GM12892 (cell line): ENCODE measurements at regions not wholly inside any gene's neighbourhood (a gene's known extent, or its start where the extent isn't known, plus 50 kb on each side); places are given as distances from the start of the nearest gene placed in this dataset.

Experiments used
- DNase-seq: peaks from one replicate; pipeline ENCODE4 v3.0.0; 2011; ENCODE audit not compliant: insufficient read length
- FAIRE-seq: peaks from 2 replicates; lab custom pipeline; 2011; peaks lifted over from hg19 to GRCh38; lab: Jason Lieb, UNC
- POLR2A ChIP-seq: IDR thresholded peaks from 2 replicates; pipeline ENCODE4 v1.6.1; 2011; ENCODE audit warnings: low read depth, low read length, control low read depth
- POLR2AphosphoS5 ChIP-seq: IDR thresholded peaks from 2 replicates; pipeline ENCODE4 v1.6.1; 2011; ENCODE audit warnings: low read depth, low read length, control low read depth
- TAF1 ChIP-seq: IDR thresholded peaks from 2 replicates; pipeline ENCODE4 v1.6.1; 2011; ENCODE audit warnings: low read depth, mild to moderate bottlenecking, control low read depth, low read length, borderline replicate concordance

DNA sequence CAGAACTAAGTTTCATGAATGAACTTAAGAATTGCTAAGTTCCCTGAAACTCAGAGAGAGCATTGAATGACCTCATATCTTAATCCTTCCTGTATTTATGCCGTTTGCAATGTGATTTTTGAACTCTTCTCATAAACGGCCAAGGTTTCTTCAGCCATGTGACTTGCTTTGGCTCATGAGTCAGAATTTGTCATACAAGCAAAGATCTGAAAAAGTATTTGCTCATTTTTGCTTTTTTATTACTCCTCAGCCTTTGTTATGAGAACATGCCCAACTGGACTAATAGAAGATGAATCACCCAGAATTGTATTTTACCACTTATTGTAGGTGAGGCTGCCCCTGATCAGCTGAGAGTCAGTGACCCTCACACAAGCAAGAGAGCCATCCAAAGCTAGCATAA is 693.8 kb downstream of the BCL11B start:
- DNase-seq (no peak), FAIRE-seq (no peak)
- TF ChIP-seq TAF1 (no peak), POLR2A (no peak), POLR2AphosphoS5 (no peak)

DNA sequence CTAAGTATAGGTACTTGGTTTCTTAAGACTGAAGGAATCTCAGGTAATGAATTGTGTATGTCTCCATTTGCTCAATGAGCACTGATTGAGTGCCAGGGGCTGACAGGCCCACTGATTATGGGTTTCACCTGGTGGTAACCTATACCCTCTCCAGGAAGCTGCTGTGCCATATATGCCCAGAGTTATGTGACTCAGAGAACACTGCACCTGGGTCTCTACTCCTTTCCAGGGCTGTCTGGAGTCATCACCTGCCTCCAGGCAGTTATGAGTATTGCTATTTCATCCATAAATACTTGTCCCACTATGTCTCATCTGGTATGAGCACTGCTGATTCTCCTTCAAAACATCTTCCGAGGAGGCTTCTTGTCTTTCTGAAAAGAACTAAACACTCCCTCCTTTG is 692.9 kb downstream of the BCL11B start:
- DNase-seq (no peak), FAIRE-seq (no peak)
- TF ChIP-seq POLR2AphosphoS5 (no peak), POLR2A (no peak), TAF1 (no peak)

DNA sequence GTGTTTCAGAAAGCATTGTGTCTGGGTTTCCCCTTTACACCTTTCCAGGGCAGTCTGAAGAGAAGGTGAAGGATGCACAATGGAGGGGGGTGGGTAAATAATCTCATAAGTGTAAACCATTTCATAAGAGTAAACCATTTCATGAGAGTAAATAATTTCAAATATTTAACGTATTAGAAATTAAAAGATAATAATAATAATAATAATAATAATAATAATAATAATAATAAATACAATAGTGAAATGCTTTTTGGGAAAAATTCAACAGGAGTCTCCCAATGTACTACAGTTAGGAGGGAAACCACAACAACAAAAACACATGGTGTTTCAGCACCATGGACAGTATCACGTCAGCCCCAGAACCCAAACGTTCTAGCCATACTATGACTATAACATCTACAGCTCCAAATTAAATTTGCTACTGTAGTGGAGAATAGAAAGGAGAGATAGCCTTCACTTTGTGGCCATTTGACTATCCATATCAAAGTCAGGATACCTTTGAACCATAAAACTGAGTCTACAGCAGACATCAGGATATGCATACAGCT is 691.8 kb downstream of the BCL11B start:
- FAIRE-seq (no peak), DNase-seq (no peak)
- TF ChIP-seq POLR2AphosphoS5 (no peak), POLR2A (no peak), TAF1 (no peak)

DNA sequence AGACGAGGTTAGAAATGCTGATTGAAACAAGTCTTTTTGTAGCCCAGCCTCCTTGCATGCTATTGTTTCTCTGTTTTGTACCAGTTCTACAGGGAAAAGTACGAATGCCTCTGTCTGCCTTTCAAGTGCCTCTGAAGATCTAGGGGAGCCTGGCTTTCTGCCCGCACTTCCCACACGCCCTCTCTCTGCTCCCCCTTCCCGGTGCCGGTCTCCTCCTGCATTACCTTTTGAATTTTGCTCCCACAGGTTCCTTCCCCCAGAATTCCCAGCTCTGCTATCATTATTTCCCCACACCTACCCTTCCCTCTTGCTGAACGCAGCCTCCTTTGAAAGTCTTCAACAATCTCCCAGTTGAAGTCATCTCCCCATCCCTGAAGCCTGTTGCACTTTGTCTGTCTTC is 689.7 kb downstream of the BCL11B start:
- TF ChIP-seq TAF1 (no peak), POLR2A (no peak), POLR2AphosphoS5 (no peak)

DNA sequence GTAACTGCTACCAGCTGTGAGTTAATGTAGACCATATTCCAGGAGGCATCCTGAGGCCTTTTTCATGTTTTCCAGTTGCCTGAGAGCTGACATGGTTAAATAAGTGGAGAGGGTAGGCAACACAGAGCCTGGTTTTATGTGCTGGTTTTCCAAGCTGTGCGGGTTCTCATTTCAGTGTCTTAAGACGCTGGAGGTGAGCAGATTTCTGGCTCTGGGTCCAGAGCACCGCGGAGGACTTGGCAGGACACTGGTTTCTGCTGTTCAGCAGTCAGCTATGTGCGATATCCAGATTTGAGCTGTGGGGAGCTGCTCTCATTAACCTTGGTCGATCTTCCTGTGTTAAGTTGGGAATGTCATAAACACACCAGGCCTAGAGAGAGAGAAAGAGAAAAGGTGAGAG is 680.8 kb downstream of the BCL11B start:
- TF ChIP-seq TAF1 (no peak), POLR2AphosphoS5 (no peak), POLR2A (no peak)
- no peak for FAIRE-seq
- DNase-seq, result no peak

More for the DNA sequence above, 689.7 kb downstream of the BCL11B start:
- FAIRE-seq (no peak), DNase-seq (no peak)

DNA sequence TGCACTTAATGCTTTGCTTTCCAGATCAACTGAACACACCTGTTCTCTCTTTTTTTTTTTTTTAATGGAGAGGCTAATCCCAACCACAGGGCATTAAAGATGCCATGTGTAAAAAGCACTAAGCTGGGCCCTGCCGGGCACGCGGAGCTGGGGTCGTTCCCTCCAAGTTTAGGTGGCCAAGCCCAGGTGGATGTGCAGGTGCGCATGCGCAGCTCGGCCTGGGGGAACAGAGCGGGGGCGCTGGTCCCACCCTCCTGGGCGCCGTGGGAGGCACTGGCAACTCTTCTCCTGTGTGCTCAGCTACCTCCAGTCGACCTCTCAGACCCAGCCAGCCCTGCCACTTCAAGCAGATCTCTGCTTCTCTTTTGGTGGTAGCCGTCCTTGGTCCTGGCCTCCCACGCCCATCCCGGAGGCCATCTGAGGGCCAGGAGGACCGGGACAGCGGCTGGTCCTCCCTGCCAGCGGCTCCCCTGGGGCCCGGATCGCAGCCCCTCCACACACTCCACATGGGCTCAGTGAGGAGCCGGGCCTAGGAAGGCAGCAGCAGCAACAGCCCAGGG is 679.3 kb downstream of the BCL11B start:
- no peak for FAIRE-seq
- no peak for DNase-seq
- TF ChIP-seq POLR2AphosphoS5, result no peak
- TF ChIP-seq TAF1, result no peak
- no peak for TF ChIP-seq POLR2A

DNA sequence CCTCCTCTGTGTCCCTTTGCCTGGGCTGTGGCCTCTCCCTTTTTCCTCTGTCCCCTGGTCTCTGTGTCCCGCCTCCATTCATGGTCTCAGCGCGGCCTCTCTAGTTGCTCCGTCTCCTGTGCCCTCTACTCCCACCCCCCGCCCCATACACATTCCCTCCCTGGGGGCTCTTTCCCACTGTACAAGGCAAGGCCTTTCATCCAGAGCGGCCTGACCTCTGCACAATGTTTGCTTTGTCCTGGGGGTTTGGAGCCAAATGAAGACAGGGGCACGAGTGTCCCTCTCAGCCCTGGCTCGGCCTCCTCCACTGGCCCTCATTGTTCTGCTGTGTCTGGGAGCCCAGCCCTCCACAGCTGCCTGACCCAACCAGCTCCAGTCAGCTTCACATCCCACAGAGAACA is 678.6 kb downstream of the BCL11B start:
- TF ChIP-seq POLR2AphosphoS5, result no peak
- no peak for TF ChIP-seq TAF1
- no peak for TF ChIP-seq POLR2A
- FAIRE-seq (no peak), DNase-seq (no peak)

DNA sequence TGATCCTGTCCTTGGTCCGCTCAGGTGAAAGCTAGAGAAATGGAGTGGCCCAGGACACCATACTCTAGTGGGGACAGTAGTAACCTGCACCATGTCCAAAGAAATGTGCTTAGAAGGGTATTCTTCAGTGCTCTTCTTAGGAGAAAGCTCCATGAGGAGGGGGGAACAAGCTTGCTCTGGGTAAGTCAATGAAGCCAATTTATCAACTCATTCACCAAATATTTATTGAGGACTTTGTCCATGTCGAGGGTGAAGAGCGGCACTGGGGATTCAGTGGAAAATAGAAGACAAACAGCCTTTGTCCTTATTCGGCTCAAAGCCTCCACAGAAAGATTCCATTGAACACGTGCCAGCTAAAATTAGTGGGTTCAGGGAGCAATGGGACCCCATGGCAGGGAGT is 677.8 kb downstream of the BCL11B start:
- no peak for TF ChIP-seq TAF1
- TF ChIP-seq POLR2AphosphoS5, result no peak
- TF ChIP-seq POLR2A, result no peak
- FAIRE-seq (no peak), DNase-seq (no peak)

DNA sequence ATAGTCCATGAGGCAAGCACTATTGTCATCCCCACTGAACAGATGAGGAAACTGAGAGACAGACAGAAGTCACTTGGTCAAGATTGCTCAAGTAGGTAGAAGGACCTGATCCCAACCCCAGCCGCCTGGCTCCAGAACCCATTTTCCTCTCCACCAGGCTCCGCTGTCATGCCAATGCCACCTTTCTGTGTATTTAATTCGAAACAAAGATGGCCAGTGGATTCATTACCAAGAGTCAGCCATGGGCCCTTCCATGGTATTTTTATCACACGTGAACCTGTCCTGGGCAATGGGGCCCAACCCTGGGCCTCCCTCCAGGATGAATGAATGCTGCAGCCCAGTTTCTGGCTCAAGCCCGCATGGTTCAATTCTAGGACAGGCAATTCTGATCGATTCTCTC is 673.4 kb downstream of the BCL11B start:
- DNase-seq, result no peak
- no peak for FAIRE-seq
- TF ChIP-seq POLR2AphosphoS5, result no peak
- TF ChIP-seq TAF1, result no peak
- no peak for TF ChIP-seq POLR2A

DNA sequence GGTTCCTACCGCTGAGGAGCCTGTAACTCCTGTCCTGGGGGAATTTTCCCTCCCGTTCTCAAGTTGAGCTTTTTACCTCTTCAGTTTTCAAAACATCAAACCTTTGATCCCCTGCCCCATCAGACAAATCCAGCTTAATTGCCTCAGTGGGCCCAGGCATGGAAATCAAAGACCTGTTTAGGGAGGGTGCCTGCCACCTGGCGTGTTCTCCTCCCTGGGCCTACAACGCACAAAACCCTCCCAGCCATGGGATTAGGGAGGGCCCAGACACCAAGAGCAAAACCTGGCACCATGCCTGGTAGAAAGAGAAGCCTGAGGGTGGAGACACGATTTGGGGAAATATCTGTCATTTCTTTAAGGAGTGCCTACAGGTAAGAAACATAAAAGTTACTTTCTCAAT is 672.9 kb downstream of the BCL11B start:
- FAIRE-seq (no peak), DNase-seq (no peak)
- TF ChIP-seq POLR2A (no peak), POLR2AphosphoS5 (no peak), TAF1 (no peak)

DNA sequence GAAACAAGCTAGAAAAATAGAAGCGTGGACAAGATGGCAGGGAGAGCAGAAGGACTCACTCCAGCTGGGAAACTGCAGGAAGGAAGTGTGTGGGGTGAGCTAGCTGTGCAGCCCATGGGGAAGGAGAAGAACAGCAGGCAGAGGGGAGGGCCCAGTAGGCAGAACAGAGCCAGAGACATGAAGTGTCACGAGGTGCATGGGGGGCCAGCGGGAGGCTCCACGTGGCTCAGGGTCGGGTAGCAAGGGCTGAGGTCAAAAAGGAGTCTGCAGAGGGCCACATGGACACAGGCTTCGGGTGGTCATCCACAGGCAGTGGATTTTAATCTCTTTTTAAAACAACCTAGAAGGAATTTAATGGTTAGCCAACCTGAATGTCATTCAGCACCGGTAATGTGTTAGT is 669.0 kb downstream of the BCL11B start:
- FAIRE-seq (no peak), DNase-seq (no peak)

DNA sequence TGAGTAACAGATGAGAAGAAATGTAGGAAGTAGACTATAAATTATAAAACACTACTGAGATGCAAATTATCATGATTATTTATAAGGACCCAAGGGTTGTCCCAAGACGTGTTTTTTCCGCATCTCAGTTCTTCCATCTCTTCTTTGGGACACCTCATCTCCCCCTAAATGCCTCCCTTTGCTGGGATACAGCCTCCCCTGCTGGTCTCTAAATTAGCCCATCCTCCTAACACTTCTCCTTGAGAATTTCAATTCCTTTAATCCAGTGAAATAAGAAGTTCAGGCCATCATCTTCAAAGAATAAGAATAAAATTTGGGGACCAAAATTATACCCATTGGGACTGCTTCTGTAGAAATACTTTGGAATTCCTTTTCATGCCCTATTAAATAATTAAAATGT is 667.0 kb downstream of the BCL11B start:
- FAIRE-seq, result no peak
- TF ChIP-seq POLR2AphosphoS5, result no peak
- TF ChIP-seq TAF1, result no peak
- no peak for TF ChIP-seq POLR2A

More for the DNA sequence above, 669.0 kb downstream of the BCL11B start:
- TF ChIP-seq TAF1 (no peak), POLR2A (no peak), POLR2AphosphoS5 (no peak)

More for the DNA sequence above, 667.0 kb downstream of the BCL11B start:
- no peak for DNase-seq
